Central memory CD8-positive, alpha-beta T cell (primary cell): ENCODE measurements at regions not wholly inside any gene's neighbourhood (a gene's known extent, or its start where the extent isn't known, plus 50 kb on each side); places are given as distances from the start of the nearest gene placed in this dataset.

ENCODE experiments used
- ATAC-seq: fragments of 150-1000 bp; cut with Tn5 transposase; replicated peaks from 2 replicates; pipeline ENCODE4 v1.10.0; 2022; ENCODE audit warnings: mild to moderate bottlenecking, moderate FRiP score, moderate number of reproducible peaks; ENCODE audit not compliant: poor library complexity, severe bottlenecking; ENCODE audit errors: extremely low read depth
- DNase-seq, 2 donors: peaks; one replicate each; pipeline ENCODE4 v3.0.0; 2021; ENCODE audit warnings: low spot score in 2 of 2
- H3K27ac Mint-ChIP-seq: one replicate; pipeline ENCODE4 v1.8.0; 2022; ENCODE audit warnings: low read depth, mild to moderate bottlenecking, moderate library complexity, mixed read lengths
- H3K27me3 Mint-ChIP-seq: one replicate; pipeline ENCODE4 v1.8.0; 2022; ENCODE audit warnings: mixed read lengths
- H3K36me3 Mint-ChIP-seq: one replicate; pipeline ENCODE4 v1.8.0; 2022; ENCODE audit warnings: mild to moderate bottlenecking, moderate library complexity, mixed read lengths; ENCODE audit not compliant: insufficient read depth
- H3K4me1 Mint-ChIP-seq: one replicate; pipeline ENCODE4 v1.8.0; 2022; ENCODE audit warnings: mixed read lengths
- H3K4me3 Mint-ChIP-seq: one replicate; pipeline ENCODE4 v1.8.0; 2022; ENCODE audit warnings: mild to moderate bottlenecking, moderate library complexity, mixed read lengths
- H3K9me3 Mint-ChIP-seq: one replicate; pipeline ENCODE4 v1.8.0; 2022; ENCODE audit warnings: mixed read lengths

- Mint-ChIP-seq H3K4me3 (no peak overlapping the region), H3K36me3 (peaks cover 2% of the 10 kb centered on the region), H3K27me3 (peaks cover 13% of the 10 kb centered on the region), H3K9me3 (peaks cover 3% of the 10 kb centered on the region), H3K4me1 (no peaks in the 10 kb centered on the region), H3K27ac (no peak overlapping the region)
- DNase-seq (no peak), ATAC-seq (no peak)
Measured at GRCh38 chr19:46546194-46546896, 50.7 kb upstream of the PNMA8B start.

GRCh38 chr19:46550684-46551083 is 50.4 kb upstream of the CALM3 start:
- Mint-ChIP-seq H3K4me3 (no peak overlapping the region), H3K27ac (no peak overlapping the region), H3K27me3 (peaks cover 49% of the 10 kb centered on the region), H3K4me1 (no peaks in the 10 kb centered on the region), H3K9me3 (peaks cover 4% of the 10 kb centered on the region), H3K36me3 (peaks cover 2% of the 10 kb centered on the region)
- ATAC-seq (no peak), DNase-seq (no peak)

GRCh38 chr19:46551164-46551563 is 50.0 kb upstream of the CALM3 start:
- ATAC-seq (no peak), DNase-seq (no peak)
- peaks cover 4% of the 10 kb centered on the region for H3K9me3 Mint-ChIP-seq
- no peaks in the 10 kb centered on the region for H3K36me3 Mint-ChIP-seq
- H3K4me1 Mint-ChIP-seq: no peaks in the 10 kb centered on the region
- H3K27me3 Mint-ChIP-seq: peaks cover 53% of the 10 kb centered on the region
- no peak overlapping the region for H3K4me3 Mint-ChIP-seq
- H3K27ac Mint-ChIP-seq: no peak overlapping the region
